ENCODE measurements at regions not wholly inside any gene's neighbourhood (a gene's known extent, or its start where the extent isn't known, plus 50 kb on each side); places are given as distances from the start of the nearest gene placed in this dataset.

DNA sequence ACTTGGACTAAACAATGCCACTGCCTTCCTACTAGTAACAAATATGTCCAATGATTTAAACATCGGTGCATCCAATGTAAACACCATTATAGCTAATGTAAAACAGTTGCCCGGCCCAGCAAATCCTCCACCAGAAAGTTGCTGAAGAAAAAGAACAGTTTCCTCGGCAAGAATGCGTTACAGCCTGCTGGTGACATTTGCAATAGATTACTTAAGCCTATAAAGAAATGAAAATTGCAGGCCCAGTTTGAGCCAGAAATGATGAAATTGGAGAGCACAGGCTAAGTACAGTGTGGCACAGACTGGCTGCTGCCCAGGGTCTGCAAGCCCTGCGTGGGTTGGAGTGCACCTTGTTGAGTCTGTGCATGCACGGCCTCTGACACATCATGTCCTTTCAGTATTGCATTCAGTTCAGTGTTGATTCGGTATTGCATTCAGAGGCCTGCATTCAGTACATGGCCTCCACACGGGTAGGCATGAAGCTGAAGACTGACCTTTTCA is 406.0 kb upstream of the KLF4 start:
- TF ChIP-seq, protein P1, sequence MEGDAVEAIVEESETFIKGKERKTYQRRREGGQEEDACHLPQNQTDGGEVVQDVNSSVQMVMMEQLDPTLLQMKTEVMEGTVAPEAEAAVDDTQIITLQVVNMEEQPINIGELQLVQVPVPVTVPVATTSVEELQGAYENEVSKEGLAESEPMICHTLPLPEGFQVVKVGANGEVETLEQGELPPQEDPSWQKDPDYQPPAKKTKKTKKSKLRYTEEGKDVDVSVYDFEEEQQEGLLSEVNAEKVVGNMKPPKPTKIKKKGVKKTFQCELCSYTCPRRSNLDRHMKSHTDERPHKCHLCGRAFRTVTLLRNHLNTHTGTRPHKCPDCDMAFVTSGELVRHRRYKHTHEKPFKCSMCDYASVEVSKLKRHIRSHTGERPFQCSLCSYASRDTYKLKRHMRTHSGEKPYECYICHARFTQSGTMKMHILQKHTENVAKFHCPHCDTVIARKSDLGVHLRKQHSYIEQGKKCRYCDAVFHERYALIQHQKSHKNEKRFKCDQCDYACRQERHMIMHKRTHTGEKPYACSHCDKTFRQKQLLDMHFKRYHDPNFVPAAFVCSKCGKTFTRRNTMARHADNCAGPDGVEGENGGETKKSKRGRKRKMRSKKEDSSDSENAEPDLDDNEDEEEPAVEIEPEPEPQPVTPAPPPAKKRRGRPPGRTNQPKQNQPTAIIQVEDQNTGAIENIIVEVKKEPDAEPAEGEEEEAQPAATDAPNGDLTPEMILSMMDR (IDR thresholded peaks at IDR 0.05): no peak
- TF ChIP-seq POLR2A (IDR thresholded peaks at IDR 0.05): no peak
